Astrocyte of the cerebellum (primary cell): ENCODE measurements at regions not wholly inside any gene's neighbourhood (a gene's known extent, or its start where the extent isn't known, plus 50 kb on each side); places are given as distances from the start of the nearest gene placed in this dataset.

Experiments used
- DNase-seq: peaks from one replicate; pipeline ENCODE4 v3.0.0-alpha.2; 2011; ENCODE audit warnings: low read depth
- H3K4me3 ChIP-seq: 2 replicates; pipeline ENCODE4 v1.5.1; 2011; ENCODE audit warnings: mild to moderate bottlenecking, low read depth, low read length, moderate library complexity
- in situ Hi-C: cut with HindIII; loops from 2 replicates; pipeline ENCODE4 v1.10.0; 2017; ENCODE audit warnings: low sequenced_read_pairs
- TF ChIP-seq, protein P1 (sequence below): IDR thresholded peaks from 2 replicates; pipeline ENCODE4 v1.5.1; 2012; ENCODE audit warnings: low read length, low read depth, moderate library complexity, mild to moderate bottlenecking; ENCODE audit errors: missing control alignments

DNA sequence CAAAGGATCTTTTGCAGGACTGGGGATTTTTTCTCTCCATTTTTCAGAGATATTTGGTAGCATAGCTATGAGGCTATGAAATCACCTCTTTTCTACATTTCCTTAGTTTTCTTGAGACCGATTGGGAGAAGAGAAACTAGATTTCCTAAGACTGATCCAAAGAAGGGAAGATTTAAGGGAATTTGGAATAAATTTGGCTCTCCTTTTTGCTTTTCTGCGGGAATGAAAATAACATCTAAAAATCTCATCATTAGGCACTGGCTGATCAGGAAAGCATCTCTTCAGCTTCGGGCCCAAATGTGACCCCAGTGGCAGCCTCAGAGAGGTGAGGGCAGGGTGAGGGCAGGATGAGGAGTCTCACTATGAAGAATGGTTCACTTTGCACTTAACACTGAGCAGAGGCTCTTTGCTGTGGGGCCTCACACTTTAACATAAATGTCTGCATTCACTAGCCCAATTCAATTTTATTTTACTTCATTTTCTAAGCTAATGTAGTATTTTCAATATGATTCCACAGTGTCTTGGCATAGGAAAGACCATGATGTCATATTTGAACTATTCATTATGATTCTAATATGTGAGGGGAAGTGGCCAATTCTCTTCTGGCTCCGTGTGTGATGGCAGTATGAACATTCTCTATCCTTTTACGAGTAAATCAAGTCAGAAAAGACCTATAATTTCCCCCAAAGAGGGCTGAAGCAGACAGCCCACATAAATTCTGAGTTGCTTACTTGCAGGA is 193.2 kb downstream of the MEX3B start:
- in situ Hi-C loops = no loop called here
- no peak overlapping the region for H3K4me3 ChIP-seq
- TF ChIP-seq, protein P1, sequence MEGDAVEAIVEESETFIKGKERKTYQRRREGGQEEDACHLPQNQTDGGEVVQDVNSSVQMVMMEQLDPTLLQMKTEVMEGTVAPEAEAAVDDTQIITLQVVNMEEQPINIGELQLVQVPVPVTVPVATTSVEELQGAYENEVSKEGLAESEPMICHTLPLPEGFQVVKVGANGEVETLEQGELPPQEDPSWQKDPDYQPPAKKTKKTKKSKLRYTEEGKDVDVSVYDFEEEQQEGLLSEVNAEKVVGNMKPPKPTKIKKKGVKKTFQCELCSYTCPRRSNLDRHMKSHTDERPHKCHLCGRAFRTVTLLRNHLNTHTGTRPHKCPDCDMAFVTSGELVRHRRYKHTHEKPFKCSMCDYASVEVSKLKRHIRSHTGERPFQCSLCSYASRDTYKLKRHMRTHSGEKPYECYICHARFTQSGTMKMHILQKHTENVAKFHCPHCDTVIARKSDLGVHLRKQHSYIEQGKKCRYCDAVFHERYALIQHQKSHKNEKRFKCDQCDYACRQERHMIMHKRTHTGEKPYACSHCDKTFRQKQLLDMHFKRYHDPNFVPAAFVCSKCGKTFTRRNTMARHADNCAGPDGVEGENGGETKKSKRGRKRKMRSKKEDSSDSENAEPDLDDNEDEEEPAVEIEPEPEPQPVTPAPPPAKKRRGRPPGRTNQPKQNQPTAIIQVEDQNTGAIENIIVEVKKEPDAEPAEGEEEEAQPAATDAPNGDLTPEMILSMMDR = no peak
- DNase-seq = no peak

DNA sequence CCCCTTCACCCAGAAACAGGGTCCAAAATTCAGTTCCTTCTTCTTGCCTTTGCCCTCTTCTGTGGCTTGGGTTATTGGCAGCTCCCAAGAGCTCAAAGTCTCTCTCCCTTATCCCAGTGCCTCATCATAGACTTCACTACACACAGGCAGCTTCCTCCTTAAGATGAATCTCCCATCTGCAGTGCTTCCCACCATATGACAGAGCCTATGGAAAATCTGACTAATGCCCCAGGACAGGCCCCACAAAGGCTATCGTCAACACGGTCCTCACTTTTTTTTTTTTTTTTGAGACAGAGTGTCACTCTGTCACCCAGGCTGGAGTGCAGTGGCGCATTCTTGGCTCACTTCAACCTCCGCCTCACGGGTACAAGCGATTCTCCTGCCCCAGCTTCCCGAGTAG is 194.1 kb downstream of the MEX3B start:
- in situ Hi-C loops = no loop called here

DNA sequence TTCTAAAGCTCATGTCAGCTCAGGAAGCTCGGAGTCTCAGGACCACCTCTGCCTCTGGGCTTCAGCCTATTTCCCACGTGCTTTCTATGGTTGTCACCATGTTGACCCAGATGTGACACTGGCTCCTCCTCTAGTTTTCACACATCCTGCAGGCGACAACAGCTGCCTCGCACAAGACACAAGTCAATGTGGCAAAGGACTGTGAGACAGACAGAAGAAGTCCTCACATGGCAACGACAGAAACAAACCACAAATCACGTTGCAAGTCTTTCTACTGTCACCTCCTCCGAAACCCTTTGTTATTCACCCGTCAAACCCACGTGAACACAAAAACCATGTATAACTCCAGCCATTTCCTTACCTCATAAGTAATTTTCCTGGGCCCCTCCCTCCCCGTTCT is 194.5 kb downstream of the MEX3B start:
- no peak for DNase-seq
- H3K4me3 ChIP-seq = no peak overlapping the region
- TF ChIP-seq, protein P1 = no peak
- in situ Hi-C loops = no loop called here

More for the DNA sequence above, 194.1 kb downstream of the MEX3B start:
- TF ChIP-seq, protein P1 = no peak
- H3K4me3 ChIP-seq = no peak overlapping the region
- DNase-seq = no peak

DNA sequence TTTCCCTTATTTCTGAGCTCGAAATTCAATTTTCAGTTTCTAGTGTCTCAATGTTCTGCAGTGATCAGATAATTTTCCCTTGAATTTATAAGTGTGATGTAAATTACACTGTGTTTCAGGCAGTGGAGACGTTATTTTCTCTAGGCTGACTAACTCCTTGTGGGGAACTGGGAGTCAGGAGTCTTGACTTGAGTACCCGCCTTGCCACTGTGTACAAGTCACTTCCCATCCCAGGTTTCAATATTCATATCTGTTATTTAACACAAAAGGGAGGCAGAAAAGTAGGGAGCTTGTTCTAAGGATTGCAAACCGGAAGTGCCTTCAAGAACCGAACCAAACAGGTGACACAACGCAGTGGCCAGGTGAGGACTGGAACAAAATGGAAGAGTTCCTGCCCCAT is 196.5 kb downstream of the MEX3B start:
- in situ Hi-C loops = no loop called here
- TF ChIP-seq, protein P1 = no peak

DNA sequence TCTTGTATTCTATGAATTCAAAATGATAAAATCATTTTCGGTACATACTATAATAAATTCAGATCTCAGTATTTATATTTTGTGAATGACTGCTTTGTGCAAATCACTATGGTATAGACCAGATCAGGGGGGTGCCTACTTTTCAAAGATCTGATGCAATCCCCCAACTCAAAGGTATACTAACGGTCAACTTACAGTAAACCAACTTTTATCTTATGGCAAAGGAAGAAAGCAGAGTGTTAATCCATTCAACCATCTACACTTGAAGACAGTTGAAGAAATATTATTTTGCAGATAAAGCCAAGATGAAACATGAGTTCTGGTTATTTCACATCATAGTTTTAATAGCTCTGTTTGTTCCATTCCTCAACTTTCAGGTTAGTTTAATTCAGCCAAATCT is 197.1 kb downstream of the MEX3B start:
- no peak overlapping the region for H3K4me3 ChIP-seq
- DNase-seq = no peak
- in situ Hi-C loops = no loop called here
- TF ChIP-seq, protein P1 = no peak

More for the DNA sequence above, 196.5 kb downstream of the MEX3B start:
- no peak for DNase-seq
- no peak overlapping the region for H3K4me3 ChIP-seq

DNA sequence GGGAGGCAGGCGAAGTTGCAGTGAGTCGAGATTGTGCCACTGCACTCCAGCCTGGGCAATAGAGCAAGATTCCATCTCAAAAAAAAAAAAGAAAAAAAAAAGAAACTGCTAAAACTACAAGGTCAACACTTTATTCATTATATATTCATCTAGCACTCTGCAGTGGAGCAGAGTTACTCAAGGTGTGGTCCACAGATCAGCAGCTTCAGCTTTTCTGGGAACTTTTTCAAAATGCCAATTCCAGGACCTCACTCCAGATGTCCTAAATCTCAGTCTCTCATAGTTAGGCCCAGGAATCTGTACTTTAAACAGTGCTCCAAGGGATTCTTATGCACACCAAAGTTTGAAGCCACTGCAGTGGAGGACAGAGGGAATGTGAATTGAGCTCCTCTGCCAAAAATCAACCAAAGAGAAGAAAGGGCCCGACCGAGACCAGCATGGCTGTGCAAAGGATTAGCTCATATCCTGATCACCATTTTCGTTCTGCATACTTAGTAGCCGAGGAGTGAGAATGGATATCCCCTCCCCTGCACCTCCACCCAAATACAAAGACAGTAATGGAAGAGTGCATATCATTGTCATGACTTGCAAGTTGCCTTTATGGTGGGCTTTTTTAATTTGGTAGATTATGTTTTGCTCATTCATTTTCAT is 201.9 kb downstream of the MEX3B start:
- TF ChIP-seq, protein P1 = no peak
- DNase-seq = no peak
- in situ Hi-C loops = no loop called here

More for the DNA sequence above, 201.9 kb downstream of the MEX3B start:
- H3K4me3 ChIP-seq = no peak overlapping the region
